Type B pancreatic cell (in vitro differentiated cells): ENCODE measurements at regions not wholly inside any gene's neighbourhood (a gene's known extent, or its start where the extent isn't known, plus 50 kb on each side); places are given as distances from the start of the nearest gene placed in this dataset.

Experiments used
- DNase-seq: peaks from one replicate; pipeline ENCODE4 v3.0.0; 2021; ENCODE audit warnings: mixed read lengths; ENCODE audit not compliant: unreplicated experiment; ENCODE audit errors: extremely low spot score
- H3K27ac Mint-ChIP-seq: 2 replicates; pipeline ENCODE4 v1.8.0; 2021; ENCODE audit warnings: mild to moderate bottlenecking, mixed read lengths
- H3K27me3 Mint-ChIP-seq: 2 replicates; pipeline ENCODE4 v1.8.0; 2021; ENCODE audit warnings: mixed read lengths
- H3K36me3 Mint-ChIP-seq: 2 replicates; pipeline ENCODE4 v1.8.0; 2021; ENCODE audit warnings: mixed read lengths
- H3K4me1 Mint-ChIP-seq: one replicate; pipeline ENCODE4 v1.8.0; 2021; ENCODE audit warnings: mixed read lengths; ENCODE audit not compliant: unreplicated experiment
- H3K4me3 Mint-ChIP-seq: 2 replicates; pipeline ENCODE4 v1.8.0; 2021; ENCODE audit warnings: mild to moderate bottlenecking, mixed read lengths
- H3K9me3 Mint-ChIP-seq: 2 replicates; pipeline ENCODE4 v1.8.0; 2021; ENCODE audit warnings: mixed read lengths
- TF ChIP-seq, protein P1 (sequence below): fragments of 200-600 bp; sonication (generic); conservative IDR thresholded peaks from 2 replicates; pipeline ENCODE4 v1.5.0; 2021; ENCODE audit warnings: antibody characterized with exemption, mild to moderate bottlenecking

DNA sequence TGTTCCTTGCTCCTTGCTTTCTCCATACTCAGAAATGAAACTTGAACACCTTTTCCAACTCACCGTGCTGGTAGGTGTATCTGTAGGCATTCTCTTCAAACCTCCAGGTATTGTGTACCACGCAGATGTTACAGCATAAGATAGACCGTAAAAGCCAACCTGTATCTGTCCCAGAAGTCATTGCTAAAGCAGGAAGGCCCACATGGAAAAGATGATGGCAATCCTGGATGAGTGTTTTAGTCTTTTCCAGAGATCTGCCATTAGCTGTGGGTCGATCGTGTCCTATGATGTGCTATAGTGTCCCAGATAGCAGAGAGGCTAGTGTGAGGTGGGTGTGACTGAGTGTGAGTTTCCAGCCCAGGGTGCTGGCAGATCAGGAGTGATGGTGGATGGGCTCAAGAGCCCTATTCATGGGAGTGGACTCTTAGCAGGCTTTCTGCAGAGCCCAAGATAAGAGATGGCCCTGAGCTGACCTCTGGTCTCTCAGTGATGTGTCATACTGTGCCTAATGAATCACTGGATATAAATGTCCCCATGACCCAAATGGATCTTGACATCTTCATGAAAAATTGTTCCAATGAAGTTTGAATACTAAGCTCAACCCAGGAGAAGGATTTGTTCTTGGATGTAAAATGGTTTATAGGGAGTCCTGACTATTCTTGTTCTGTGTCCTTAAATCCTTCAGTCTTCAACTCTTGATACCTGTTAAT, 69.1 kb upstream of the WDR1 start:
- Mint-ChIP-seq H3K27me3 (no peaks in the 10 kb centered on the region), H3K4me3 (no peak overlapping the region), H3K36me3 (no peaks in the 10 kb centered on the region), H3K27ac (no peak overlapping the region), H3K4me1 (no peaks in the 10 kb centered on the region), H3K9me3 (no peaks in the 10 kb centered on the region)
- TF ChIP-seq, protein P1, sequence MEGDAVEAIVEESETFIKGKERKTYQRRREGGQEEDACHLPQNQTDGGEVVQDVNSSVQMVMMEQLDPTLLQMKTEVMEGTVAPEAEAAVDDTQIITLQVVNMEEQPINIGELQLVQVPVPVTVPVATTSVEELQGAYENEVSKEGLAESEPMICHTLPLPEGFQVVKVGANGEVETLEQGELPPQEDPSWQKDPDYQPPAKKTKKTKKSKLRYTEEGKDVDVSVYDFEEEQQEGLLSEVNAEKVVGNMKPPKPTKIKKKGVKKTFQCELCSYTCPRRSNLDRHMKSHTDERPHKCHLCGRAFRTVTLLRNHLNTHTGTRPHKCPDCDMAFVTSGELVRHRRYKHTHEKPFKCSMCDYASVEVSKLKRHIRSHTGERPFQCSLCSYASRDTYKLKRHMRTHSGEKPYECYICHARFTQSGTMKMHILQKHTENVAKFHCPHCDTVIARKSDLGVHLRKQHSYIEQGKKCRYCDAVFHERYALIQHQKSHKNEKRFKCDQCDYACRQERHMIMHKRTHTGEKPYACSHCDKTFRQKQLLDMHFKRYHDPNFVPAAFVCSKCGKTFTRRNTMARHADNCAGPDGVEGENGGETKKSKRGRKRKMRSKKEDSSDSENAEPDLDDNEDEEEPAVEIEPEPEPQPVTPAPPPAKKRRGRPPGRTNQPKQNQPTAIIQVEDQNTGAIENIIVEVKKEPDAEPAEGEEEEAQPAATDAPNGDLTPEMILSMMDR = no peak
- DNase-seq = no peak

DNA sequence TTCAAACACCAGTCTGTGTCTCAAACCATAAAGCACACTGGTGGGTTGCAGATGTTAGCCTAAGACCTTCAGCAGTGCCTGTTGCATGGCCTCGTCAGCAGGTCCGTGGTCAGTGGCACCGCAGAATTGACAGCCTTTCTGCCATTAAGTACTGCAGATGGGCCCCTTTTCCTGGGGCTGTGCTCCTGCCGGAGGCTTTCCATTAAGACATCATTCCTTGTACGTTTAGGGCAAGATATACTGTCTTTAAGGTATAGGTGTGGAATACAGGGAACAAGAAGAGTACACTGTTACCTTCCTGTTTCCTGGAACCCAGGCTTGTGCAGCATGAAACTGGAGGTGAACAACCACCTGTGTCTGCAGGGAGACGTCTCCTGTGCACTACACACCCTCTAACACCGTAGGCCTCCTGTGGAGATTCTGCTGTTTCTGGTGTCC, 67.9 kb upstream of the WDR1 start:
- peaks cover 3% of the 10 kb centered on the region for H3K27me3 Mint-ChIP-seq
- DNase-seq = no peak
- no peak overlapping the region for H3K4me3 Mint-ChIP-seq
- no peaks in the 10 kb centered on the region for H3K4me1 Mint-ChIP-seq
- no peaks in the 10 kb centered on the region for H3K36me3 Mint-ChIP-seq
- TF ChIP-seq, protein P1 = no peak
- H3K9me3 Mint-ChIP-seq = no peaks in the 10 kb centered on the region
- no peak overlapping the region for H3K27ac Mint-ChIP-seq

DNA sequence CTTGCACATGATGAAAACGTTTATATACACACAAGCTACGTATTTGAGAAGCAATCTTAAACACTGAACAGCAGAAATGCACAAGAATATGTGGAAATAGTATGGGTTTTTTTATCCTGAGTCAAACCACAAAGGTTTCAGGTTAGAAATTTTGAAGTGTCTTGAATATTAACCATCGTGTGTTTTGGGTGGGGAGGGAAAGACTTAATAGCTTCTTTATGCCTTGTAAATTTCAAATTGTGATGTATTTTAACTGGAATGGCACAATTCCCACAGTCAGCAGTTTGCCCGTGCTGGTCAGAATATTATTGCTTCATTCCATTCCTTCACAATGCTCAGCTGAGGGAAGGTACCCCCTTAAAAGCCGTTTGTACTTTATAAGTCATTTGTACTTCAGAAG, 67.4 kb upstream of the WDR1 start:
- no peak overlapping the region for H3K4me3 Mint-ChIP-seq
- H3K9me3 Mint-ChIP-seq = no peaks in the 10 kb centered on the region
- no peak overlapping the region for H3K27ac Mint-ChIP-seq
- no peaks in the 10 kb centered on the region for H3K36me3 Mint-ChIP-seq
- no peaks in the 10 kb centered on the region for H3K4me1 Mint-ChIP-seq
- peaks cover 5% of the 10 kb centered on the region for H3K27me3 Mint-ChIP-seq
- DNase-seq = no peak
- TF ChIP-seq, protein P1 = no peak

DNA sequence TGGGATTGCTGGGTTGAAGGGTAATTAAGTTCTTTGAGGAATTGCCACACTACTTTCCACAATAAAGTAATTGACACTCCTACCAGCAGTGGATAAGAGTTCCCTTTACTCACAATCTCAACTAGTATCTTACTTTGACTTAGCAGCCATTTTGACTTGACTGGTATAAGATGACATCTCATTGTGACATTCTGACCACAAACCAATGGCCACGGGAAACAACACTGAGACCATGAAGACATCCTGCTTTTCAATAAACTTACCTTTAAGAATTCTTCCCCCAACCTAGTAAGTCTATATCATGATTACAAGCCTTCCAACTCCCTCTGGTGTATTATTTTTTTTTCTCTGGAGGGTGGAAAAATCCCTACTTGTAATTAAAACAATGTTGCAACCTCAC, 66.9 kb upstream of the WDR1 start:
- H3K27ac Mint-ChIP-seq = no peak overlapping the region
- no peak for DNase-seq
- no peaks in the 10 kb centered on the region for H3K36me3 Mint-ChIP-seq
- H3K4me3 Mint-ChIP-seq = no peak overlapping the region
- H3K9me3 Mint-ChIP-seq = no peaks in the 10 kb centered on the region
- TF ChIP-seq, protein P1 = no peak
- no peaks in the 10 kb centered on the region for H3K4me1 Mint-ChIP-seq
- peaks cover 5% of the 10 kb centered on the region for H3K27me3 Mint-ChIP-seq

DNA sequence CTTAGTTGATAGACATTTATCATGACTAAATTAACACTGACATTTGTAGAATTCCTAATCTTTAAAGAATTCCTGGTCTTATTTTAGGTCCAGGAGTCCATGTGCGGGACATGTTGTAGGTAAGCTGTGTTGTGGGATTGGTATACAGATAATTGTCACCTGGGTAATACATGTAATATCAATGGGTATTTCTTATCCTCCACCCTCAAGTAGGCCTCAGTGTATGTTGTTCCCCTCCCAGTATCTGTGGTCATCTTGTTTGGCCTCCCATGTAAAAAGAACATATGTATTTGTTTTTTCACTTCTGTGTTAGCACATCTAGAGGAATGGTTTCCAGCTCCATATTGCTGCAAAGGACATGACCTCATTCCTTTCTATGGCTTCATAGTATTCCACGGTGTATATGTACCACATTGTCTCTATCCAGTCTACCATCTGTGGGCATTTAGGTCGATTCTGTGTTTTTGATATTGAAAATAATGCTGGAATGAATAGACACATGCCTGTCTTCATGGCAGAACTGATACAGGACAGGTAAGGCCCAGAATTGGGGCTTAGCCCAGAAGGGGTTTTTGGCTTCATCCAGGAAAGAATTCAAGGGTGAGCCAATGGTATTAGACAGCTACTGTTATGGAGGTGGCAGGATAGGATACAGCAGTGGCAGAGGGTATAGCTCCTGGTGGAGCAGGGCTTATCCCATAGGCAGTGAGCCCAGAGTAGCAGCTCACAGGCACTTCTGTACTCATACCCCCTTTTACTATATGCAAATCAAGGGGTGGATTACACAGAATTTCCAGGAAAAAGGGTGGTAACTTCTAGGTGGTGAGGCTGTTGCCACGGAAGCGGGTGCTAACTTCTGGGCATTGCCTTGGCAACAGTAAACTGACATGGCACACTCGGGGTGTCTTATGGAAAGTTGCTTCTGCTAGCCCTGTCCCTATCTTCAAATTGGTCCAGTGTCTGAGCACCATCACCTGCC, 66.1 kb upstream of the WDR1 start:
- no peaks in the 10 kb centered on the region for H3K4me1 Mint-ChIP-seq
- no peaks in the 10 kb centered on the region for H3K9me3 Mint-ChIP-seq
- peaks cover 5% of the 10 kb centered on the region for H3K27me3 Mint-ChIP-seq
- H3K36me3 Mint-ChIP-seq = no peaks in the 10 kb centered on the region
- H3K4me3 Mint-ChIP-seq = no peak overlapping the region
- no peak overlapping the region for H3K27ac Mint-ChIP-seq
- TF ChIP-seq, protein P1 = no peak
- no peak for DNase-seq
